Nephron (organoid): ENCODE measurements at regions not wholly inside any gene's neighbourhood (a gene's known extent, or its start where the extent isn't known, plus 50 kb on each side); places are given as distances from the start of the nearest gene placed in this dataset.

Experiments
- H3K27ac Mint-ChIP-seq, 3 experiments: 2 replicates each; pipeline ENCODE4 v1.8.0; 2020; ENCODE audit warnings: mixed read lengths in 3 of 3, mild to moderate bottlenecking in 2 of 3, moderate library complexity in 1 of 3
- H3K27me3 Mint-ChIP-seq: 2 replicates; pipeline ENCODE4 v1.8.0; 2021; ENCODE audit warnings: low read depth, mild to moderate bottlenecking, moderate library complexity, mixed read lengths
- H3K36me3 Mint-ChIP-seq: 2 replicates; pipeline ENCODE4 v1.8.0; 2020; ENCODE audit warnings: low read depth, mixed read lengths
- H3K4me1 Mint-ChIP-seq: 2 replicates; pipeline ENCODE4 v1.8.0; 2020; ENCODE audit warnings: mixed read lengths
- H3K4me3 Mint-ChIP-seq, 3 experiments: 2 replicates each; pipeline ENCODE4 v1.8.0; 2020; ENCODE audit warnings: mild to moderate bottlenecking in 3 of 3, mixed read lengths in 3 of 3, moderate library complexity in 2 of 3
- H3K9me3 Mint-ChIP-seq: 2 replicates; pipeline ENCODE4 v1.8.0; 2020; ENCODE audit warnings: mixed read lengths
- CTCF ChIP-seq, 3 experiments: fragments of 200-600 bp; sonication (generic); IDR thresholded peaks; one replicate each; pipeline ENCODE4 v1.5.0; 2021; ENCODE audit warnings: antibody characterized with exemption in 3 of 3; ENCODE audit not compliant: unreplicated experiment in 3 of 3

DNA sequence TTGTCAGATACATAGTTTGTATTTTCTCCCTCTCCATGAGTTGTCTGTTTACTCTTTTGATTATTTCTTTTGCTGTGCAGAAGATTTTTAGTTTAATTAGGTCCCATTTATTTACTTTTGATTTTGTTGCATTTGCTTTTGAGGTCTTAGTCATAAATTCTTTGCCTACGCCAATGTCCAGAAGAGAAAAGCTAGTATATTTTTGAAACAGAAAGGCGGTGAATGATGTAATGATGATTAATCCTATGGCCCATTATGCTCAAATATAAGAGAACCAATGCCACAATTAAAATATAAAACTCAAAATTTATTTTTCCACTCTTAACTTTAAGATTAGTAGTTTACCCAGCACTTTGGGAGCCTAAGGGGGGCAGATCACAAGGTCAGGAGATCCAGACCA is 59.8 kb upstream of the SMIM36 start:
- TF ChIP-seq CTCF (IDR thresholded peaks at IDR 0.05; ENCODE audit: unreplicated experiment in 3 of 3), result no peak
- peak overlapping the region in 1 of 3 experiments; percentile 66 for H3K27ac Mint-ChIP-seq
- peaks cover 34% of the 10 kb centered on the region for H3K4me1 Mint-ChIP-seq
- no peak overlapping the region for H3K4me3 Mint-ChIP-seq
- H3K36me3 Mint-ChIP-seq, result no peaks in the 10 kb centered on the region
- H3K27me3 Mint-ChIP-seq, result peaks cover 3% of the 10 kb centered on the region
- no peaks in the 10 kb centered on the region for H3K9me3 Mint-ChIP-seq

- H3K4me1 Mint-ChIP-seq, result peaks cover 39% of the 10 kb centered on the region
- no peak overlapping the region for H3K4me3 Mint-ChIP-seq
- TF ChIP-seq CTCF (IDR thresholded peaks at IDR 0.05; ENCODE audit: unreplicated experiment in 3 of 3), result no peak
Measured at GRCh38 chr17:55570391-55570790, 59.1 kb upstream of the SMIM36 start.

GRCh38 chr17:55567240-55568214 is 56.3 kb upstream of the SMIM36 start:
- peak overlapping the region; percentile 78 to 88 (median 81) for H3K27ac Mint-ChIP-seq
- H3K4me1 Mint-ChIP-seq, result peaks cover 55% of the 10 kb centered on the region

More at GRCh38 chr17:55570391-55570790, 59.1 kb upstream of the SMIM36 start:
- peaks cover 3% of the 10 kb centered on the region for H3K27me3 Mint-ChIP-seq
- H3K27ac Mint-ChIP-seq, result no peak overlapping the region
- no peaks in the 10 kb centered on the region for H3K9me3 Mint-ChIP-seq
- no peaks in the 10 kb centered on the region for H3K36me3 Mint-ChIP-seq

DNA sequence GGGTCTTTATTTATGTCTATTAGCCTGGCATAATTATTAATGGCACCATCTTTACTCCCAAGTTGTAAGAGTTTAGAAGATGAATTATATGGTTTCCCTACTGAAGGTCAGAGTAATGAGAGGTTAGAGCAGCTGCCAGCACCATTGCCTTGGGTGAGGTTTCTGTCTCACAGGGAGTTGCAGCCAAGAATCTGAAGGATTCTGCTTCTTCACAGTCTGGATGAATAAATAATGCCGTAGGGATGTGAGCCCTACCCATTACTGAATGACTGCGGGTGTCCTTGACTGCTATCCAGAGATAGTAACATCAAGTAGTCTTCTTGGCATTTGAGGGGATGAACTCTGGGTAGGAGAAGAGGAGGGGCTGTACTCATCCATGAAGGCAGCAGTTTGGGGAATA is 52.8 kb upstream of the SMIM36 start:
- TF ChIP-seq CTCF (IDR thresholded peaks at IDR 0.05; ENCODE audit: unreplicated experiment in 3 of 3), result no peak
- peaks cover 3% of the 10 kb centered on the region for H3K27me3 Mint-ChIP-seq
- peaks cover 63% of the 10 kb centered on the region for H3K4me1 Mint-ChIP-seq

More at GRCh38 chr17:55567240-55568214, 56.3 kb upstream of the SMIM36 start:
- Mint-ChIP-seq H3K4me3 (peak overlapping the region in 2 of 3 experiments; percentile 3 to 10), H3K36me3 (no peaks in the 10 kb centered on the region), H3K9me3 (peaks cover 2% of the 10 kb centered on the region), H3K27me3 (peaks cover 3% of the 10 kb centered on the region)
- TF ChIP-seq CTCF (IDR thresholded peaks at IDR 0.05; ENCODE audit: unreplicated experiment in 3 of 3), result no peak

GRCh38 chr17:55563363-55563762 is 52.1 kb upstream of the SMIM36 start:
- Mint-ChIP-seq H3K27ac (peak overlapping the region in 1 of 3 experiments; percentile 71), H3K4me1 (peaks cover 58% of the 10 kb centered on the region), H3K36me3 (no peaks in the 10 kb centered on the region), H3K27me3 (peaks cover 3% of the 10 kb centered on the region), H3K9me3 (peaks cover 7% of the 10 kb centered on the region), H3K4me3 (no peak overlapping the region)
- TF ChIP-seq CTCF (IDR thresholded peaks at IDR 0.05; ENCODE audit: unreplicated experiment in 3 of 3), result no peak

More for the DNA sequence above, 52.8 kb upstream of the SMIM36 start:
- Mint-ChIP-seq H3K4me3 (peak overlapping the region in 1 of 3 experiments; percentile 1), H3K36me3 (no peaks in the 10 kb centered on the region), H3K27ac (peak overlapping the region; percentile 6 to 74 (median 71)), H3K9me3 (peaks cover 2% of the 10 kb centered on the region)
